Endothelial cell (in vitro differentiated cells): ENCODE measurements at regions not wholly inside any gene's neighbourhood (a gene's known extent, or its start where the extent isn't known, plus 50 kb on each side); places are given as distances from the start of the nearest gene placed in this dataset.
A peak's percentile ranks its signal among the peaks of the same experiment; 100 is the strongest.

Source experiments
- DNase-seq: peaks from one replicate; pipeline ENCODE4 v3.0.0; 2021; ENCODE audit warnings: low spot score
- H3K27ac Mint-ChIP-seq: one replicate; pipeline ENCODE4 v1.8.0; 2021; ENCODE audit warnings: mixed read lengths, inconsistent platforms; ENCODE audit not compliant: unreplicated experiment
- H3K27me3 Mint-ChIP-seq: one replicate; pipeline ENCODE4 v1.8.0; 2021; ENCODE audit warnings: mild to moderate bottlenecking, moderate library complexity, mixed read lengths, inconsistent platforms; ENCODE audit not compliant: unreplicated experiment
- H3K36me3 Mint-ChIP-seq: one replicate; pipeline ENCODE4 v1.8.0; 2021; ENCODE audit warnings: mild to moderate bottlenecking, low read depth, mixed read lengths, inconsistent platforms; ENCODE audit not compliant: unreplicated experiment
- H3K4me1 Mint-ChIP-seq: one replicate; pipeline ENCODE4 v1.8.0; 2021; ENCODE audit warnings: mild to moderate bottlenecking, mixed read lengths, inconsistent platforms; ENCODE audit not compliant: unreplicated experiment
- H3K4me3 Mint-ChIP-seq: one replicate; pipeline ENCODE4 v1.8.0; 2021; ENCODE audit warnings: mild to moderate bottlenecking, mixed read lengths, inconsistent platforms; ENCODE audit not compliant: unreplicated experiment
- H3K9me3 Mint-ChIP-seq: one replicate; pipeline ENCODE4 v1.8.0; 2021; ENCODE audit warnings: mixed read lengths, inconsistent platforms; ENCODE audit not compliant: unreplicated experiment
- CTCF ChIP-seq: fragments of 200-600 bp; sonication (generic); IDR thresholded peaks from one replicate; pipeline ENCODE4 v1.5.0; 2021; ENCODE audit warnings: antibody characterized with exemption; ENCODE audit not compliant: unreplicated experiment

GRCh38 chr16:49918257-49918656, 62.3 kb upstream of the ZNF423 start:
- Mint-ChIP-seq H3K27me3 (peaks cover 1% of the 10 kb centered on the region), H3K27ac (no peak overlapping the region), H3K9me3 (no peaks in the 10 kb centered on the region), H3K36me3 (no peaks in the 10 kb centered on the region), H3K4me1 (peaks cover 4% of the 10 kb centered on the region), H3K4me3 (peak overlapping the region; percentile 52)
- TF ChIP-seq CTCF = no peak
- no peak for DNase-seq

- no peaks in the 10 kb centered on the region for H3K36me3 Mint-ChIP-seq
- H3K4me3 Mint-ChIP-seq = no peak overlapping the region
- H3K4me1 Mint-ChIP-seq = peaks cover 4% of the 10 kb centered on the region
- no peaks in the 10 kb centered on the region for H3K9me3 Mint-ChIP-seq
- DNase-seq = no peak
- no peak for TF ChIP-seq CTCF
- peaks cover 1% of the 10 kb centered on the region for H3K27me3 Mint-ChIP-seq
- H3K27ac Mint-ChIP-seq = no peak overlapping the region
Measured at GRCh38 chr16:49919327-49919726, 63.4 kb upstream of the ZNF423 start.

GRCh38 chr16:49920397-49920796, 64.5 kb upstream of the ZNF423 start:
- H3K9me3 Mint-ChIP-seq = no peaks in the 10 kb centered on the region
- no peak overlapping the region for H3K4me3 Mint-ChIP-seq
- no peak for TF ChIP-seq CTCF
- H3K36me3 Mint-ChIP-seq = no peaks in the 10 kb centered on the region
- peak overlapping the region; percentile 20 for H3K27ac Mint-ChIP-seq
- DNase-seq = no peak
- H3K27me3 Mint-ChIP-seq = peaks cover 1% of the 10 kb centered on the region
- H3K4me1 Mint-ChIP-seq = peaks cover 4% of the 10 kb centered on the region

GRCh38 chr16:49921106-49921505, 65.2 kb upstream of the ZNF423 start:
- H3K36me3 Mint-ChIP-seq = no peaks in the 10 kb centered on the region
- H3K27ac Mint-ChIP-seq = no peak overlapping the region
- TF ChIP-seq CTCF = no peak
- H3K27me3 Mint-ChIP-seq = peaks cover 1% of the 10 kb centered on the region
- no peak overlapping the region for H3K4me3 Mint-ChIP-seq
- H3K4me1 Mint-ChIP-seq = peaks cover 4% of the 10 kb centered on the region
- no peaks in the 10 kb centered on the region for H3K9me3 Mint-ChIP-seq
- DNase-seq = no peak

- no peak overlapping the region for H3K4me3 Mint-ChIP-seq
- no peaks in the 10 kb centered on the region for H3K9me3 Mint-ChIP-seq
- H3K27ac Mint-ChIP-seq = no peak overlapping the region
- H3K4me1 Mint-ChIP-seq = peaks cover 4% of the 10 kb centered on the region
- DNase-seq = peak; percentile 79
- peaks cover 1% of the 10 kb centered on the region for H3K27me3 Mint-ChIP-seq
- TF ChIP-seq CTCF = peak; percentile 60
- no peaks in the 10 kb centered on the region for H3K36me3 Mint-ChIP-seq
Measured at GRCh38 chr16:49921791-49922456, 66.0 kb upstream of the ZNF423 start.
